ENCODE measurements at regions not wholly inside any gene's neighbourhood (a gene's known extent, or its start where the extent isn't known, plus 50 kb on each side); places are given as distances from the start of the nearest gene placed in this dataset.

GRCh38 chrX:77276742-77277141 lies 170.4 kb upstream of the FGF16 start:
- TF ChIP-seq SSRP1 (CRISPR knock-in tag; IDR thresholded peaks at IDR 0.05) (no peak), ATF3 (CRISPR knock-in tag; IDR thresholded peaks at IDR 0.05) (no peak), CREB3 (CRISPR knock-in tag; IDR thresholded peaks at IDR 0.05) (no peak), ZBTB34 (CRISPR knock-in tag; IDR thresholded peaks at IDR 0.05) (no peak), PRDM10 (CRISPR knock-in tag; IDR thresholded peaks at IDR 0.05; ENCODE audit: low read depth) (no peak), CEBPZ (IDR thresholded peaks at IDR 0.05; ENCODE audit: low read length) (no peak)
